NCI-H187 (cell line): ENCODE measurements at regions not wholly inside any gene's neighbourhood (a gene's known extent, or its start where the extent isn't known, plus 50 kb on each side); places are given as distances from the start of the nearest gene placed in this dataset.
"Not testable (repeated sequence)": the region's sequence is repeated elsewhere in the genome, so short reads cannot be mapped to it uniquely, and the experiment has no call there.

ENCODE experiments used
- DNase-seq, 2 experiments: peaks; one replicate each; lab custom pipeline; 2025; lab: John Stamatoyannopoulos, UW

- DNase-seq, result no peak
Observed at GRCh38 chr15:79756365-79756764, 140.4 kb downstream of the MTHFS start.

GRCh38 chr15:79765081-79765480 is 131.7 kb downstream of the MTHFS start:
- no peak for DNase-seq

- DNase-seq, result no peak
Observed at GRCh38 chr15:79769069-79769481, 127.7 kb downstream of the MTHFS start.

GRCh38 chr15:79769933-79770759 is 126.7 kb downstream of the MTHFS start:
- no peak for DNase-seq

- no peak for DNase-seq
Observed at GRCh38 chr15:79773128-79773527, 123.7 kb downstream of the MTHFS start.

GRCh38 chr15:79775821-79776220 is 121.0 kb downstream of the MTHFS start:
- DNase-seq, result no peak

- no peak for DNase-seq
Observed at GRCh38 chr15:79777916-79778315, 118.9 kb downstream of the MTHFS start.

GRCh38 chr15:79778378-79778990 is 118.3 kb downstream of the MTHFS start:
- DNase-seq, result no peak

- no peak for DNase-seq
Observed at GRCh38 chr15:79779746-79780145, 117.1 kb downstream of the MTHFS start.

- DNase-seq, result not testable (repeated sequence)
Observed at GRCh38 chr15:79782307-79782706, 114.5 kb downstream of the MTHFS start.
